ENCODE measurements at regions not wholly inside any gene's neighbourhood (a gene's known extent, or its start where the extent isn't known, plus 50 kb on each side); places are given as distances from the start of the nearest gene placed in this dataset.

GRCh38 chr10:107496594-107496993 lies 332.1 kb upstream of the SORCS1 start:
- POLR2A ChIA-PET (ENCODE audit: unreplicated experiment), result no interaction called here
- no peaks in the 10 kb centered on the region for H3K9me3 ChIP-seq (ENCODE audit: insufficient read depth, low read depth)

GRCh38 chr10:107492389-107492788 lies 327.9 kb upstream of the SORCS1 start:
- CTCF ChIA-PET, result no interaction called here
- Histone ChIP-seq H3K27ac (no peak overlapping the region), H3F3A (ENCODE audit: insufficient read depth, low read depth) (no peaks in the 10 kb centered on the region), H3K36me3 (ENCODE audit: low read depth) (no peaks in the 10 kb centered on the region), H3K4me2 (no peak overlapping the region), H3K9me3 (ENCODE audit: insufficient read depth, low read depth) (no peaks in the 10 kb centered on the region), H3K4me1 (replicated peaks; ENCODE audit: insufficient read depth) (no peaks in the 10 kb centered on the region), H2AFZ (no peak overlapping the region), H4K20me1 (ENCODE audit: insufficient read depth) (no peaks in the 10 kb centered on the region), H3K4me3 (no peak overlapping the region), H3K9me2 (ENCODE audit: insufficient read depth) (no peaks in the 10 kb centered on the region), H3K27me3 (ENCODE audit: insufficient read depth, low read depth) (no peaks in the 10 kb centered on the region), H3K79me2 (ENCODE audit: low read depth) (no peaks in the 10 kb centered on the region)
- no peak for TF ChIP-seq EZH2 (IDR thresholded peaks at IDR 0.05; ENCODE audit: low read depth)
- no peak for TF ChIP-seq CTCF (conservative IDR thresholded peaks at IDR 0.05)
- no peak for DNase-seq
- no TSS peak for BruUV-seq (replicated peaks)
- POLR2A ChIA-PET (ENCODE audit: unreplicated experiment), result no interaction called here
- intact Hi-C loops (cut with micrococcal nuclease; ENCODE audit: unreplicated experiment), result no loop called here

More at GRCh38 chr10:107496594-107496993, 332.1 kb upstream of the SORCS1 start:
- Histone ChIP-seq H3K9me2 (ENCODE audit: insufficient read depth) (no peaks in the 10 kb centered on the region), H3K27ac (no peak overlapping the region), H3F3A (ENCODE audit: insufficient read depth, low read depth) (no peaks in the 10 kb centered on the region), H3K79me2 (ENCODE audit: low read depth) (no peaks in the 10 kb centered on the region), H4K20me1 (ENCODE audit: insufficient read depth) (no peaks in the 10 kb centered on the region), H3K4me1 (replicated peaks; ENCODE audit: insufficient read depth) (no peaks in the 10 kb centered on the region), H3K36me3 (ENCODE audit: low read depth) (no peaks in the 10 kb centered on the region), H3K27me3 (ENCODE audit: insufficient read depth, low read depth) (no peaks in the 10 kb centered on the region), H3K4me2 (no peak overlapping the region), H2AFZ (no peak overlapping the region), H3K4me3 (no peak overlapping the region)
- intact Hi-C loops (cut with micrococcal nuclease; ENCODE audit: unreplicated experiment), result no loop called here
- TF ChIP-seq CTCF (conservative IDR thresholded peaks at IDR 0.05) (no peak), EZH2 (IDR thresholded peaks at IDR 0.05; ENCODE audit: low read depth) (no peak)
- CTCF ChIA-PET, result no interaction called here
- no TSS peak for BruUV-seq (replicated peaks)
- DNase-seq, result no peak

- H3K27ac ChIP-seq, result no peak overlapping the region
- DNase-seq, result no peak
- intact Hi-C loops (cut with micrococcal nuclease; ENCODE audit: unreplicated experiment), result no loop called here
- no peaks in the 10 kb centered on the region for H4K20me1 ChIP-seq (ENCODE audit: insufficient read depth)
- H3K4me3 ChIP-seq, result no peak overlapping the region
- ChIA-PET POLR2A (ENCODE audit: unreplicated experiment) (no interaction called here), CTCF (no interaction called here)
- no peaks in the 10 kb centered on the region for H3K79me2 ChIP-seq (ENCODE audit: low read depth)
- H3K36me3 ChIP-seq (ENCODE audit: low read depth), result no peaks in the 10 kb centered on the region
- no peak overlapping the region for H3K4me2 ChIP-seq
- H3F3A ChIP-seq (ENCODE audit: insufficient read depth, low read depth), result no peaks in the 10 kb centered on the region
- BruUV-seq (replicated peaks), result no TSS peak
- no peak overlapping the region for H2AFZ ChIP-seq
- no peaks in the 10 kb centered on the region for H3K27me3 ChIP-seq (ENCODE audit: insufficient read depth, low read depth)
- no peaks in the 10 kb centered on the region for H3K9me2 ChIP-seq (ENCODE audit: insufficient read depth)
- H3K9me3 ChIP-seq (ENCODE audit: insufficient read depth, low read depth), result no peaks in the 10 kb centered on the region
- no peaks in the 10 kb centered on the region for H3K4me1 ChIP-seq (replicated peaks; ENCODE audit: insufficient read depth)
- TF ChIP-seq CTCF (conservative IDR thresholded peaks at IDR 0.05) (no peak), EZH2 (IDR thresholded peaks at IDR 0.05; ENCODE audit: low read depth) (no peak)
Measured at GRCh38 chr10:107490389-107490788, 325.9 kb upstream of the SORCS1 start.

Data from PC-9 (cell line).